Neural cell (in vitro differentiated cells): ENCODE measurements at regions not wholly inside any gene's neighbourhood (a gene's known extent, or its start where the extent isn't known, plus 50 kb on each side); places are given as distances from the start of the nearest gene placed in this dataset.

Experiments used
- EZH2 ChIP-seq: fragments of 200-600, 300-800 bp; shearing (Covaris generic), sonication (generic); IDR thresholded peaks from 2 replicates; pipeline ENCODE4 v1.6.1; 2014; ENCODE audit warnings: antibody characterized with exemption, low read length, borderline replicate concordance, mild to moderate bottlenecking; ENCODE audit not compliant: insufficient read depth, poor library complexity, severe bottlenecking
- POLR2AphosphoS5 ChIP-seq: IDR thresholded peaks from 2 replicates; pipeline ENCODE4 v1.6.1; 2012
- RAD21 ChIP-seq: fragments of 450-650 bp; conservative IDR thresholded peaks from 2 replicates; pipeline ENCODE4 v1.6.1; 2014; ENCODE audit warnings: antibody characterized with exemption, mild to moderate bottlenecking, moderate library complexity
- TF ChIP-seq, protein P1 (sequence below): fragments of 450-650 bp; IDR thresholded peaks from 2 replicates; pipeline ENCODE4 v1.5.1; 2014; ENCODE audit warnings: antibody characterized with exemption, mild to moderate bottlenecking, moderate library complexity; ENCODE audit not compliant: poor library complexity, severe bottlenecking

DNA sequence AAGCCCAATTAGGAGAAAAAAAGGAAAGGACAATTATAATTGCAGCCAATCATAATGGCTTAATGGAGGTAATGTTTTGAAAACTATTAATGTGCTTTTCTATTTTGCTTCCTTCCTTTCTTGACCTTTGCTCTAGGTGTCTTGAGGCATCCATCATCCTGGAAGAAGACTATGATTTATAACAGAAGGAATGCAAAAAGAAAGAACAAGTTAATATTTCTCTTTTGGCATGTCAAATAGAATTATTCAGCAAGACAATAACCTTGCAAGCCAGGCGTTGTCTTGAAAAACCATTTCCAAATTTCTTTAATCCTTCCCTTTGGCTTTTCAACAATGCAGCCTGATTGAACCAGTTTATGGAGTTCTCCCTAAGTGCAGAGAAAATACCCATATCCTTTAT is 107.7 kb upstream of the USP24 start:
- TF ChIP-seq, protein P1, sequence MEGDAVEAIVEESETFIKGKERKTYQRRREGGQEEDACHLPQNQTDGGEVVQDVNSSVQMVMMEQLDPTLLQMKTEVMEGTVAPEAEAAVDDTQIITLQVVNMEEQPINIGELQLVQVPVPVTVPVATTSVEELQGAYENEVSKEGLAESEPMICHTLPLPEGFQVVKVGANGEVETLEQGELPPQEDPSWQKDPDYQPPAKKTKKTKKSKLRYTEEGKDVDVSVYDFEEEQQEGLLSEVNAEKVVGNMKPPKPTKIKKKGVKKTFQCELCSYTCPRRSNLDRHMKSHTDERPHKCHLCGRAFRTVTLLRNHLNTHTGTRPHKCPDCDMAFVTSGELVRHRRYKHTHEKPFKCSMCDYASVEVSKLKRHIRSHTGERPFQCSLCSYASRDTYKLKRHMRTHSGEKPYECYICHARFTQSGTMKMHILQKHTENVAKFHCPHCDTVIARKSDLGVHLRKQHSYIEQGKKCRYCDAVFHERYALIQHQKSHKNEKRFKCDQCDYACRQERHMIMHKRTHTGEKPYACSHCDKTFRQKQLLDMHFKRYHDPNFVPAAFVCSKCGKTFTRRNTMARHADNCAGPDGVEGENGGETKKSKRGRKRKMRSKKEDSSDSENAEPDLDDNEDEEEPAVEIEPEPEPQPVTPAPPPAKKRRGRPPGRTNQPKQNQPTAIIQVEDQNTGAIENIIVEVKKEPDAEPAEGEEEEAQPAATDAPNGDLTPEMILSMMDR = no peak
- TF ChIP-seq POLR2AphosphoS5 = no peak
- TF ChIP-seq EZH2 = no peak
- no peak for TF ChIP-seq RAD21
